Keratinocyte (primary cell): ENCODE measurements at regions not wholly inside any gene's neighbourhood (a gene's known extent, or its start where the extent isn't known, plus 50 kb on each side); places are given as distances from the start of the nearest gene placed in this dataset.

Experiments used
- EZH2 ChIP-seq: IDR thresholded peaks from one replicate; pipeline ENCODE4 v1.6.1; 2012; ENCODE audit warnings: inconsistent platforms, mild to moderate bottlenecking, low read length, moderate library complexity
- TF ChIP-seq, protein P1 (sequence below), 3 experiments: IDR thresholded peaks in 1 of 3; conservative IDR thresholded peaks in 1 of 3; optimal IDR thresholded peaks in 1 of 3; 2 replicates in 2 of 3; 3 replicates in 1 of 3; pipeline versions ENCODE3 to v1.5.1; 2011; ENCODE audit warnings: low read length in 3 of 3, mild to moderate bottlenecking in 3 of 3, moderate library complexity in 2 of 3, control low read depth in 1 of 3, inconsistent platforms in 1 of 3; ENCODE audit not compliant: insufficient read depth in 2 of 3; ENCODE audit errors: extremely low read depth in 1 of 3

DNA sequence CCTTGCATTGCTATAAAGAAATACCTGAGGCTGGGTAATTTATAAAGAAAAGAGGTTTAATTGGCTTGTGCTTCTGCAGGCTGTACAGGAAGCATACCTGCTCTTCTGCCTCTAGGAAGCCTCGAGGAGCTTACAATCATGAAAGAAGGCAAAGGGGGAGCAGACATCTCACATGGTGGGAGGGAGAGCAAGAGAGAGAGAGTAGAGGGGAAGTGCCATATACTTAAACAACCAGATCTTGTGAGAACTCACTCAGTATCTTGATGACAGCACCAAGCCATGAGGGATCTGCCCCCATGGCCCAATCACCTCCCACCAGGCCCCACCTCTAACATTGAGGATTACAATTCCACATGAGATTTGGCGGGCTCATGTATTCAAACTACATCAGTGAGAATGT lies 79.1 kb upstream of the HECW1 start:
- TF ChIP-seq, protein P1, sequence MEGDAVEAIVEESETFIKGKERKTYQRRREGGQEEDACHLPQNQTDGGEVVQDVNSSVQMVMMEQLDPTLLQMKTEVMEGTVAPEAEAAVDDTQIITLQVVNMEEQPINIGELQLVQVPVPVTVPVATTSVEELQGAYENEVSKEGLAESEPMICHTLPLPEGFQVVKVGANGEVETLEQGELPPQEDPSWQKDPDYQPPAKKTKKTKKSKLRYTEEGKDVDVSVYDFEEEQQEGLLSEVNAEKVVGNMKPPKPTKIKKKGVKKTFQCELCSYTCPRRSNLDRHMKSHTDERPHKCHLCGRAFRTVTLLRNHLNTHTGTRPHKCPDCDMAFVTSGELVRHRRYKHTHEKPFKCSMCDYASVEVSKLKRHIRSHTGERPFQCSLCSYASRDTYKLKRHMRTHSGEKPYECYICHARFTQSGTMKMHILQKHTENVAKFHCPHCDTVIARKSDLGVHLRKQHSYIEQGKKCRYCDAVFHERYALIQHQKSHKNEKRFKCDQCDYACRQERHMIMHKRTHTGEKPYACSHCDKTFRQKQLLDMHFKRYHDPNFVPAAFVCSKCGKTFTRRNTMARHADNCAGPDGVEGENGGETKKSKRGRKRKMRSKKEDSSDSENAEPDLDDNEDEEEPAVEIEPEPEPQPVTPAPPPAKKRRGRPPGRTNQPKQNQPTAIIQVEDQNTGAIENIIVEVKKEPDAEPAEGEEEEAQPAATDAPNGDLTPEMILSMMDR (optimal IDR thresholded peaks at IDR 0.05 in 1 of 3, IDR thresholded peaks at IDR 0.05 in 1 of 3, conservative IDR thresholded peaks at IDR 0.05 in 1 of 3; ENCODE audit: extremely low read depth in 1 of 3, insufficient read depth in 2 of 3, low read length in 3 of 3) = no peak
- no peak for TF ChIP-seq EZH2
